K562 (cell line): ENCODE measurements at regions not wholly inside any gene's neighbourhood (a gene's known extent, or its start where the extent isn't known, plus 50 kb on each side); places are given as distances from the start of the nearest gene placed in this dataset.
"Not testable (repeated sequence)": the region's sequence is repeated elsewhere in the genome, so short reads cannot be mapped to it uniquely, and the experiment has no call there.

Experiments used
- ARID1B ChIP-seq: fragments of 450-650 bp; IDR thresholded peaks from 2 replicates; pipeline ENCODE4 v1.6.1; 2016; ENCODE audit warnings: antibody characterized with exemption, mild to moderate bottlenecking, inconsistent platforms
- ATF1 ChIP-seq, 2 experiments: fragments of 450-650 bp in 1 of 2; IDR thresholded peaks; 2 replicates each; pipeline ENCODE4 v1.6.1; 2016; ENCODE audit warnings: missing compliant biosample characterization in 1 of 2, missing genetic modification characterization in 1 of 2
- BCL6 ChIP-seq: fragments of 250-450 bp; sonication (Bioruptor Pico); IDR thresholded peaks from 2 replicates; pipeline ENCODE4 v1.4.0; 2020
- CTBP1 ChIP-seq: fragments of 450-650 bp; IDR thresholded peaks from 2 replicates; pipeline ENCODE4 v1.6.1; 2016; ENCODE audit warnings: borderline replicate concordance
- CXXC5 ChIP-seq: fragments of 250-450 bp; sonication (Bioruptor Pico); IDR thresholded peaks from 2 replicates; pipeline ENCODE4 v1.8.0; 2022; ENCODE audit warnings: inconsistent platforms, mild to moderate bottlenecking, moderate library complexity
- DPF2 ChIP-seq: fragments of 450-650 bp; IDR thresholded peaks from 2 replicates; pipeline ENCODE4 v1.6.1; 2016
- FOXK2 ChIP-seq, 2 experiments: fragments of 450-650 bp; IDR thresholded peaks in 1 of 2; conservative IDR thresholded peaks in 1 of 2; 2 replicates each; pipeline ENCODE4 v1.6.1; 2016; ENCODE audit warnings: low read depth in 2 of 2, mild to moderate bottlenecking in 1 of 2
- HES1 ChIP-seq: fragments of 450-650 bp; IDR thresholded peaks from 2 replicates; pipeline ENCODE4 v1.6.1; 2016; ENCODE audit warnings: low read depth, mild to moderate bottlenecking, moderate library complexity
- JUND ChIP-seq, 2 experiments: IDR thresholded peaks; 2 replicates in 1 of 2; 3 replicates in 1 of 2; pipeline ENCODE4 v1.6.1; 2011; ENCODE audit warnings: borderline replicate concordance in 2 of 2, low read depth in 2 of 2, low read length in 2 of 2, improper control_type of control experiment in 1 of 2, missing biosample characterization in 1 of 2, missing genetic modification characterization in 1 of 2, missing genetic modification reagents in 1 of 2
- L3MBTL2 ChIP-seq: fragments of 450-650 bp; IDR thresholded peaks from 2 replicates; pipeline ENCODE4 v1.6.1; 2016; ENCODE audit warnings: mild to moderate bottlenecking, moderate library complexity
- NBN ChIP-seq: fragments of 450-650 bp; IDR thresholded peaks from 2 replicates; pipeline ENCODE4 v1.6.1; 2016; ENCODE audit warnings: low read depth, mild to moderate bottlenecking
- NFIC ChIP-seq: fragments of 450-650 bp; IDR thresholded peaks from 2 replicates; pipeline ENCODE4 v1.6.1; 2017; ENCODE audit warnings: mild to moderate bottlenecking, inconsistent platforms
- PBX2 ChIP-seq, 2 experiments: IDR thresholded peaks in 1 of 2; conservative IDR thresholded peaks in 1 of 2; 2 replicates each; pipeline ENCODE4 v1.6.1; 2016; ENCODE audit warnings: low read depth in 2 of 2, mild to moderate bottlenecking in 1 of 2, missing compliant biosample characterization in 1 of 2, missing genetic modification characterization in 1 of 2, moderate library complexity in 1 of 2
- SMAD4 ChIP-seq: fragments of 250-450 bp; sonication (Bioruptor Pico); conservative IDR thresholded peaks from 2 replicates; pipeline ENCODE4 v1.8.0; 2021; ENCODE audit warnings: inconsistent platforms, mild to moderate bottlenecking, moderate library complexity
- TAL1 ChIP-seq: fragments of 450-650 bp; IDR thresholded peaks from 2 replicates; pipeline ENCODE4 v1.6.1; 2016; ENCODE audit warnings: mild to moderate bottlenecking
- TCF3 ChIP-seq: sonication (generic); formaldehyde crosslinking; IDR thresholded peaks from 2 replicates; pipeline ENCODE4 v1.4.0; 2020; ENCODE audit warnings: mild to moderate bottlenecking, missing genetic modification reagents
- TEAD1 ChIP-seq, 2 experiments: fragments of 450-650 bp in 1 of 2; sonication (generic) in 1 of 2; formaldehyde crosslinking; IDR thresholded peaks; 2 replicates each; pipeline versions ENCODE4 v1.4.0 to v1.8.0; 2020 to 2022; ENCODE audit warnings: mild to moderate bottlenecking in 2 of 2, missing genetic modification reagents in 1 of 2
- TRIM24 ChIP-seq, 2 experiments: fragments of 450-650 bp; IDR thresholded peaks; 2 replicates each; pipeline ENCODE4 v1.6.1; 2016
- TRIM28 ChIP-seq: fragments of 450-650 bp; IDR thresholded peaks from 2 replicates; pipeline ENCODE4 v1.6.1; 2017
- ZKSCAN8 ChIP-seq: fragments of 200-800 bp; sonication (Bioruptor generic); IDR thresholded peaks from 2 replicates; pipeline ENCODE4 v1.6.1; 2016; ENCODE audit warnings: missing genetic modification characterization, missing compliant biosample characterization
- ZNF644 ChIP-seq: fragments of 200-800 bp; sonication (Bioruptor generic); IDR thresholded peaks from 2 replicates; pipeline ENCODE4 v1.6.1; 2016; ENCODE audit warnings: low read depth, missing genetic modification characterization, missing compliant biosample characterization
- TF ChIP-seq, protein P1 (sequence below), 2 experiments: fragments of 450-650 bp; conservative IDR thresholded peaks; 2 replicates each; pipeline ENCODE4 v1.6.1; 2017; ENCODE audit warnings: mild to moderate bottlenecking in 2 of 2, moderate library complexity in 2 of 2

DNA sequence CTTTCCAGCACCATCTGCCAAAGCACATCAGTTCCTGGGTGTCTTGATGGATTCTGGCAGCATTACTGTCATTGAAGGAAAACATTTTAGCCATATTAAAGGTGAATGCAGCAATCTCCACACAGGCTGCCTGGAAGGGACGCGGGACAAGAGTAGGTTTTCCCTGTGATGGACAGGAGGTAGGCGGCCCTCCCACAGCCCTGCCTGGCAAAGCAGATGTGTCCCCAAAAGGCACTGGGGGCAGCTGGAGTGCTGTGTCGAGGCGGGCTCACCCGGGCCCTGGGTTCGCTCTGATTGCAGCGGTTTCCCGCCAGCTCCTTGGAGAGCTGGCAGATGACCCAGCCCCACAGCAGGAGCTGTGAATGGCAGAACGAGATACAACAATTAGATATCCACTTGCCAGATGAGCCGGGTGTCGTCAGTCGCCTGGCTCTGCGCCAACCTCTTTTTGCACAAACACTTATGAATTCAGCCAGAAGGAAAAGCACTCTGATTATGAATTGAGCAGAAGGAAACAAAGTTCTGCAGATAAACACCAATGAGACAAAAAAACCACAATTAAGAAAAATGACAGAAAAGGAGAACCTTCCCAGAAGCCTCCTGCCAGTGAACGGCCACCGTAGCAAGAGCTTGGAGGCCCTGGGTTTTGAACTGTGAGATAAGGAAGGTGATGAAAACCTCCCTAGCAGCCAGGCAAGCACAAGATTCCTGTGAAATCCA is 64.9 kb upstream of the ZNF195 start (continued):
- TF ChIP-seq CXXC5: peak; percentile 60
- TF ChIP-seq SMAD4 (CRISPR knock-in tag): peak; percentile 68
- TF ChIP-seq NFIC: peak; percentile 98
- TF ChIP-seq ZKSCAN8 (CRISPR knock-in tag): 0 out of 2 replicates have a peak, but pooled peaks have one; percentile 48
- peak; percentile 73; the same call in 1 of the 2 replicates for TF ChIP-seq HES1
- peak in 1 of 2 experiments; percentile 37; a peak in 1 of 4 replicates for TF ChIP-seq TEAD1 (CRISPR knock-in tag; IDR thresholded peaks at IDR 0.05)
- peak; percentile 37; the same call in 1 of the 2 replicates for TF ChIP-seq L3MBTL2
- 0 out of 2 replicates have a peak, but pooled peaks have one; percentile 19 for TF ChIP-seq BCL6 (CRISPR knock-in tag)
- TF ChIP-seq, protein P1, sequence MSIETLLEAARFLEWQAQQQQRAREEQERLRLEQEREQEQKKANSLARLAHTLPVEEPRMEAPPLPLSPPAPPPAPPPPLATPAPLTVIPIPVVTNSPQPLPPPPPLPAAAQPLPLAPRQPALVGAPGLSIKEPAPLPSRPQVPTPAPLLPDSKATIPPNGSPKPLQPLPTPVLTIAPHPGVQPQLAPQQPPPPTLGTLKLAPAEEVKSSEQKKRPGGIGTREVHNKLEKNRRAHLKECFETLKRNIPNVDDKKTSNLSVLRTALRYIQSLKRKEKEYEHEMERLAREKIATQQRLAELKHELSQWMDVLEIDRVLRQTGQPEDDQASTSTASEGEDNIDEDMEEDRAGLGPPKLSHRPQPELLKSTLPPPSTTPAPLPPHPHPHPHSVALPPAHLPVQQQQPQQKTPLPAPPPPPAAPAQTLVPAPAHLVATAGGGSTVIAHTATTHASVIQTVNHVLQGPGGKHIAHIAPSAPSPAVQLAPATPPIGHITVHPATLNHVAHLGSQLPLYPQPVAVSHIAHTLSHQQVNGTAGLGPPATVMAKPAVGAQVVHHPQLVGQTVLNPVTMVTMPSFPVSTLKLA (conservative IDR thresholded peaks at IDR 0.05): 0 out of 4 replicates have a peak, but pooled peaks of 1 of the 2 experiments have one; percentile 20
- TF ChIP-seq ZNF644 (tag): 0 out of 2 replicates have a peak, but pooled peaks have one; percentile 37
- TF ChIP-seq CTBP1: peak; percentile 60; the same call in 1 of the 2 replicates
- TF ChIP-seq TCF3 (CRISPR knock-in tag): peak; percentile 43
- TF ChIP-seq DPF2: peak; percentile 78
- peak; percentile 38 to 68; a peak in 2 of 4 replicates for TF ChIP-seq TRIM24 (IDR thresholded peaks at IDR 0.05)
- TF ChIP-seq NBN: peak; percentile 85; the same call in 1 of the 2 replicates
- not testable (repeated sequence) for TF ChIP-seq ATF1 (CRISPR knock-in tag; IDR thresholded peaks at IDR 0.05); PBX2 (CRISPR knock-in tag; IDR thresholded peaks at IDR 0.05; ENCODE audit: low read depth)
- TF ChIP-seq ATF1 (tag; IDR thresholded peaks at IDR 0.05): peak; percentile 64
- TF ChIP-seq FOXK2 (conservative IDR thresholded peaks at IDR 0.05 in 1 of 2, IDR thresholded peaks at IDR 0.05 in 1 of 2; ENCODE audit: low read depth in 2 of 2): peak; percentile 52 to 55; a peak in 2 of 4 replicates
- TF ChIP-seq ARID1B: peak; percentile 86
- peak; percentile 78 for TF ChIP-seq PBX2 (tag; conservative IDR thresholded peaks at IDR 0.05; ENCODE audit: low read depth)
- TF ChIP-seq TAL1: peak; percentile 64
- 0 out of 2 replicates have a peak, but pooled peaks have one; percentile 7 for TF ChIP-seq JUND (IDR thresholded peaks at IDR 0.05; ENCODE audit: borderline replicate concordance, low read depth, low read length)
- 0 out of 3 replicates have a peak, but pooled peaks have one; percentile 39 for TF ChIP-seq JUND (tag; IDR thresholded peaks at IDR 0.05; ENCODE audit: borderline replicate concordance, low read depth, low read length)
- TF ChIP-seq TRIM28: 0 out of 2 replicates have a peak, but pooled peaks have one; percentile 21
